K562 (cell line): ENCODE measurements at regions not wholly inside any gene's neighbourhood (a gene's known extent, or its start where the extent isn't known, plus 50 kb on each side); places are given as distances from the start of the nearest gene placed in this dataset.

Experiments
- C11orf30 ChIP-seq: fragments of 450-650 bp; IDR thresholded peaks from 2 replicates; pipeline ENCODE4 v1.6.1; 2016; ENCODE audit warnings: low read depth, mild to moderate bottlenecking
- CEBPB ChIP-seq: fragments of 450-650 bp; IDR thresholded peaks from 2 replicates; pipeline ENCODE4 v1.6.1; 2016; ENCODE audit warnings: missing genetic modification characterization, missing compliant biosample characterization
- JUND ChIP-seq, 2 experiments: IDR thresholded peaks; 2 replicates in 1 of 2; 3 replicates in 1 of 2; pipeline ENCODE4 v1.6.1; 2011; ENCODE audit warnings: borderline replicate concordance in 2 of 2, low read depth in 2 of 2, low read length in 2 of 2, improper control_type of control experiment in 1 of 2, missing biosample characterization in 1 of 2, missing genetic modification characterization in 1 of 2, missing genetic modification reagents in 1 of 2
- TF ChIP-seq, protein P1 (sequence below): fragments of 250-450 bp; sonication (Bioruptor Pico); IDR thresholded peaks from 2 replicates; pipeline ENCODE4 v1.8.0; 2021; ENCODE audit warnings: moderate library complexity, mild to moderate bottlenecking, inconsistent platforms
- TF ChIP-seq, protein P2 (sequence below), 2 experiments: fragments of 450-650 bp in 1 of 2; sonication (generic) in 1 of 2; formaldehyde crosslinking in 1 of 2; IDR thresholded peaks in 1 of 2; conservative IDR thresholded peaks in 1 of 2; 2 replicates each; pipeline versions ENCODE4 v1.6.1 to v1.8.1; 2016 to 2023; ENCODE audit warnings: mild to moderate bottlenecking in 2 of 2, moderate library complexity in 2 of 2, inconsistent platforms in 1 of 2, missing genetic modification reagents in 1 of 2
- TF ChIP-seq, protein P3 (sequence below): conservative IDR thresholded peaks from 2 replicates; pipeline ENCODE4 v1.6.1; 2011; ENCODE audit warnings: low read depth, mild to moderate bottlenecking, low read length; ENCODE audit not compliant: control insufficient read depth

DNA sequence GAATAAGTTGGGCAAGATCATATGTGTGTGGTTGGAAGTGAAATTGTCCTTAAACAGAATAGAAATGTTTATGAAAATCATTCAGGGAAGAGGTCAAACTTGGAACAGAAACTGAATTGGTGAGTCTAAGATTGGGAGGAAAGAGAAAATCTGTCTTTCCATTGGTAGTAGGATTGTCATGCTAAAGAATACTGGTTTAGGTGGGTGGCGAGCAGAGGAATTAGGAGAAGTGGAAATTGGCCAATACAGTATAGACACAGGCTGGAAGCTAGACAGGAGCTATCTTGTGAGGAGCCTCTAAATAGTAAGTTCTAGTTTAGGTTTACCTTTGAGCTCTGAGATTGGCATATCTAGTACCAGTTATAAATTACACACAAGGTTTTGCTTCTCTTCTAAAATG is 80.9 kb upstream of the KYNU start (continued):
- TF ChIP-seq, protein P1, sequence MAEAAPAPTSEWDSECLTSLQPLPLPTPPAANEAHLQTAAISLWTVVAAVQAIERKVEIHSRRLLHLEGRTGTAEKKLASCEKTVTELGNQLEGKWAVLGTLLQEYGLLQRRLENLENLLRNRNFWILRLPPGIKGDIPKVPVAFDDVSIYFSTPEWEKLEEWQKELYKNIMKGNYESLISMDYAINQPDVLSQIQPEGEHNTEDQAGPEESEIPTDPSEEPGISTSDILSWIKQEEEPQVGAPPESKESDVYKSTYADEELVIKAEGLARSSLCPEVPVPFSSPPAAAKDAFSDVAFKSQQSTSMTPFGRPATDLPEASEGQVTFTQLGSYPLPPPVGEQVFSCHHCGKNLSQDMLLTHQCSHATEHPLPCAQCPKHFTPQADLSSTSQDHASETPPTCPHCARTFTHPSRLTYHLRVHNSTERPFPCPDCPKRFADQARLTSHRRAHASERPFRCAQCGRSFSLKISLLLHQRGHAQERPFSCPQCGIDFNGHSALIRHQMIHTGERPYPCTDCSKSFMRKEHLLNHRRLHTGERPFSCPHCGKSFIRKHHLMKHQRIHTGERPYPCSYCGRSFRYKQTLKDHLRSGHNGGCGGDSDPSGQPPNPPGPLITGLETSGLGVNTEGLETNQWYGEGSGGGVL (CRISPR knock-in tag), result no peak
- TF ChIP-seq C11orf30, result no peak
- TF ChIP-seq, protein P2, sequence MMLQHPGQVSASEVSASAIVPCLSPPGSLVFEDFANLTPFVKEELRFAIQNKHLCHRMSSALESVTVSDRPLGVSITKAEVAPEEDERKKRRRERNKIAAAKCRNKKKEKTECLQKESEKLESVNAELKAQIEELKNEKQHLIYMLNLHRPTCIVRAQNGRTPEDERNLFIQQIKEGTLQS (IDR thresholded peaks at IDR 0.05), result no peak
- TF ChIP-seq, protein P2 (CRISPR knock-in tag; conservative IDR thresholded peaks at IDR 0.05), result no peak
- TF ChIP-seq JUND (IDR thresholded peaks at IDR 0.05; ENCODE audit: borderline replicate concordance, low read depth, low read length), result no peak
- no peak for TF ChIP-seq JUND (tag; IDR thresholded peaks at IDR 0.05; ENCODE audit: borderline replicate concordance, low read depth, low read length)
- no peak for TF ChIP-seq CEBPB (tag)
- TF ChIP-seq, protein P3, sequence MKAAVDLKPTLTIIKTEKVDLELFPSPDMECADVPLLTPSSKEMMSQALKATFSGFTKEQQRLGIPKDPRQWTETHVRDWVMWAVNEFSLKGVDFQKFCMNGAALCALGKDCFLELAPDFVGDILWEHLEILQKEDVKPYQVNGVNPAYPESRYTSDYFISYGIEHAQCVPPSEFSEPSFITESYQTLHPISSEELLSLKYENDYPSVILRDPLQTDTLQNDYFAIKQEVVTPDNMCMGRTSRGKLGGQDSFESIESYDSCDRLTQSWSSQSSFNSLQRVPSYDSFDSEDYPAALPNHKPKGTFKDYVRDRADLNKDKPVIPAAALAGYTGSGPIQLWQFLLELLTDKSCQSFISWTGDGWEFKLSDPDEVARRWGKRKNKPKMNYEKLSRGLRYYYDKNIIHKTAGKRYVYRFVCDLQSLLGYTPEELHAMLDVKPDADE, result no peak
